Peyer's patch (tissue), 4 donors: ENCODE measurements at regions not wholly inside any gene's neighbourhood (a gene's known extent, or its start where the extent isn't known, plus 50 kb on each side); places are given as distances from the start of the nearest gene placed in this dataset.

Source experiments
- DNase-seq, 3 donors: peaks; one replicate each; pipeline ENCODE4 v3.0.0-alpha.2; 2017 to 2019
- H3K27ac ChIP-seq, 4 donors: fragments of 200-600 bp; sonication (generic); one replicate each; pipeline ENCODE4 v1.5.1; 2016 to 2019
- H3K27me3 ChIP-seq, 2 donors: fragments of 200-600 bp; sonication (generic); one replicate each; pipeline ENCODE4 v1.5.1; 2019
- H3K36me3 ChIP-seq, 3 donors: fragments of 200-600 bp; sonication (generic); one replicate each; pipeline ENCODE4 v1.5.1; 2016 to 2019
- H3K4me1 ChIP-seq, 4 donors: fragments of 200-600 bp; sonication (generic); one replicate each; pipeline ENCODE4 v1.5.1; 2016 to 2019
- H3K4me3 ChIP-seq, 4 donors: fragments of 200-600 bp; sonication (generic); 1 replicate in 3 of 4; 2 replicates in 1 of 4; pipeline ENCODE4 v1.5.1; 2016 to 2019; ENCODE audit warnings: mild to moderate bottlenecking in 1 of 4
- H3K9me3 ChIP-seq, 4 donors: fragments of 200-600 bp; sonication (generic); one replicate each; pipeline ENCODE4 v1.5.1; 2016 to 2019; ENCODE audit warnings: mild to moderate bottlenecking in 1 of 4
- POLR2A ChIP-seq, 2 donors: fragments of 450-650 bp; IDR thresholded peaks; one replicate each; pipeline ENCODE4 v1.5.1; 2017; ENCODE audit warnings: antibody characterized with exemption in 2 of 2, mild to moderate bottlenecking in 2 of 2, moderate library complexity in 2 of 2
- TF ChIP-seq, protein P1 (sequence below), 6 experiments: fragments of 450-650 bp in 4 of 6; fragments of 200-600 bp in 2 of 6; sonication (generic) in 1 of 6; IDR thresholded peaks; one replicate each; pipeline ENCODE4 v1.5.1; 2017 to 2019; ENCODE audit warnings: antibody characterized with exemption in 6 of 6, mild to moderate bottlenecking in 3 of 6, moderate library complexity in 1 of 6

DNA sequence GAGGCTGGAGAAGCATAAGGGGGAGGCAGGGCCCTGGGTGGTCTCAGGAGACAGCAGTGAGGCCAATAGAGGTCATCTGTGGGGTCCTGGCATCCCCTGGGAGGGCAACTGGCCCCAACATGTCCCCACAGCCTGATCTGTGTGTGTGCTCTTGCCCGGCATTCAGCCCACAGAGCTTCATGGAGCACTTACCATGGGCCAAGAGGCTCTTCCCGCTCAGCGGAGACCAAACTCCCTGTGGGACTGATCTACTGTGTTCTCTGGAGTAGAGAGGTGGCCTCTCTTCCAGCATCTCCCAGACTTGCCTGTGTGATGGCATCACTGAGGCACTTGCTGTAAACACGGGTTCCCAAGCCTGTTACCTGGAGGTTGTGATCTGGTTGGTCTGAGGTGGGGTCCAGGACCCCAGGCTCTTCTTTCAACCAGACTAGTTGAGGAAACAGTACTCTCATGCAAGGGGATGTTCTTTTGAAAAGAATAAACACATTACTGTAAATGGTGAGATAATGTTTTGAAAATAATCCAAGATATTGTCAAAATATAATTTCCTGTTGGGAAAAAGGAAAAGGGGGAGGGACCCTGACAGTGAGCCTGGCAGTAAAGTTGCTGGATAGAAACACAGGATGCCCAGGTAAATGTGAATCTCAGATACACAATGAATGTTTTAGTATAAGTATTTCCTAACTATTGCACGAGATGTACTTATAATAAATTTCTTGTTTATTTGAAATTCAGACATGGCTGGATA is 67.6 kb downstream of the SOWAHC start:
- H3K27ac ChIP-seq, result no peak overlapping the region
- no peaks in the 10 kb centered on the region for H3K9me3 ChIP-seq
- H3K4me1 ChIP-seq, result peaks cover 0 to 17% (median 0%) of the 10 kb centered on the region in 4 donors
- DNase-seq, result no peak
- H3K36me3 ChIP-seq, result no peaks in the 10 kb centered on the region
- no peak overlapping the region for H3K4me3 ChIP-seq
- TF ChIP-seq, protein P1, sequence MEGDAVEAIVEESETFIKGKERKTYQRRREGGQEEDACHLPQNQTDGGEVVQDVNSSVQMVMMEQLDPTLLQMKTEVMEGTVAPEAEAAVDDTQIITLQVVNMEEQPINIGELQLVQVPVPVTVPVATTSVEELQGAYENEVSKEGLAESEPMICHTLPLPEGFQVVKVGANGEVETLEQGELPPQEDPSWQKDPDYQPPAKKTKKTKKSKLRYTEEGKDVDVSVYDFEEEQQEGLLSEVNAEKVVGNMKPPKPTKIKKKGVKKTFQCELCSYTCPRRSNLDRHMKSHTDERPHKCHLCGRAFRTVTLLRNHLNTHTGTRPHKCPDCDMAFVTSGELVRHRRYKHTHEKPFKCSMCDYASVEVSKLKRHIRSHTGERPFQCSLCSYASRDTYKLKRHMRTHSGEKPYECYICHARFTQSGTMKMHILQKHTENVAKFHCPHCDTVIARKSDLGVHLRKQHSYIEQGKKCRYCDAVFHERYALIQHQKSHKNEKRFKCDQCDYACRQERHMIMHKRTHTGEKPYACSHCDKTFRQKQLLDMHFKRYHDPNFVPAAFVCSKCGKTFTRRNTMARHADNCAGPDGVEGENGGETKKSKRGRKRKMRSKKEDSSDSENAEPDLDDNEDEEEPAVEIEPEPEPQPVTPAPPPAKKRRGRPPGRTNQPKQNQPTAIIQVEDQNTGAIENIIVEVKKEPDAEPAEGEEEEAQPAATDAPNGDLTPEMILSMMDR (IDR thresholded peaks at IDR 0.05), result no peak
- TF ChIP-seq POLR2A (IDR thresholded peaks at IDR 0.05), result no peak
- no peaks in the 10 kb centered on the region for H3K27me3 ChIP-seq

DNA sequence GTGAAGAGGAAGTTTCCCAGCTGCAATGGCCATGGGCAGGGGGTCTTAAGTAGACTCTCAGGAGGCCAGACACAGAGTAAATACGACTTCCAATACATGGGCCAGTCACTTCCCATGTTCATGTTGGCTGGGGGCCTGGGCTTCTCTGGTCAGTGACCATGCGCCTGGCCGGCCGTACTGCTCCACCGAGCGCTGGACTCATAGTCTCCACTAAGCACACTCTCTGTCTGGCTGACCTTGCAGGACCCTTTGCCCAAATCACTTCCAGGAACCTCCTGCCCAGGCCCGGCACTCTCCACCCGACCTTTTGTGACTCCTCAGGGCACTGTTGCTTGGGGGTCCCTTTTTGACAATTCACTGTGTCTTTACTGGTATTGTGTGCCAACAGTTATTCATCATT is 69.3 kb downstream of the SOWAHC start:
- no peak overlapping the region for H3K27ac ChIP-seq
- H3K4me1 ChIP-seq, result peaks cover 0 to 8% (median 0%) of the 10 kb centered on the region in 4 donors
- H3K27me3 ChIP-seq, result no peaks in the 10 kb centered on the region
- no peaks in the 10 kb centered on the region for H3K36me3 ChIP-seq
- TF ChIP-seq, protein P1 (IDR thresholded peaks at IDR 0.05), result no peak
- TF ChIP-seq POLR2A (IDR thresholded peaks at IDR 0.05), result no peak
- no peak for DNase-seq
- H3K9me3 ChIP-seq, result no peaks in the 10 kb centered on the region
- H3K4me3 ChIP-seq, result no peak overlapping the region

DNA sequence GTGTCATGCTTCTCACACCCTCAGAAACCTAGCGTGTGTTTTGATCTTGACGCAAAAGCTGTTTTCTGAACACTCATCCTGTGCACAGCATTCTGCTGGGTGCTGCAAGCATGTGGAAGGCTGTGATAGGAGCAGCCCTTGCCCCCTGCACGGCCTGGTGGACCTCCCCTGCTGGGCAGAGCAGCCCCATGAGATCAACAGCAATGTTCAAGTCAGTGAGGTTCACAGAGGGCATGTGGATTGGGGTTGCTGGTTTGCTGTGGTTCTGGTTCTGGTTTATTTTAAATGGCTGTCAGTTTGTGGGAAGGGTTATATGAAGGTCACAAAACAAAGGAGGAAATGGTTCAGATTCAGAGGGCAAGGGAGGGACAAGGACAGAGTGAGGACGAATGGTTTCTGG is 71.3 kb downstream of the SOWAHC start:
- H3K4me3 ChIP-seq, result no peak overlapping the region
- H3K9me3 ChIP-seq, result no peaks in the 10 kb centered on the region
- H3K36me3 ChIP-seq, result no peaks in the 10 kb centered on the region
- peaks cover 0 to 18% (median 5%) of the 10 kb centered on the region in 4 donors for H3K4me1 ChIP-seq
- TF ChIP-seq, protein P1 (IDR thresholded peaks at IDR 0.05), result no peak
- TF ChIP-seq POLR2A (IDR thresholded peaks at IDR 0.05), result no peak
- H3K27ac ChIP-seq, result no peak overlapping the region
- H3K27me3 ChIP-seq, result no peaks in the 10 kb centered on the region
- DNase-seq, result no peak

DNA sequence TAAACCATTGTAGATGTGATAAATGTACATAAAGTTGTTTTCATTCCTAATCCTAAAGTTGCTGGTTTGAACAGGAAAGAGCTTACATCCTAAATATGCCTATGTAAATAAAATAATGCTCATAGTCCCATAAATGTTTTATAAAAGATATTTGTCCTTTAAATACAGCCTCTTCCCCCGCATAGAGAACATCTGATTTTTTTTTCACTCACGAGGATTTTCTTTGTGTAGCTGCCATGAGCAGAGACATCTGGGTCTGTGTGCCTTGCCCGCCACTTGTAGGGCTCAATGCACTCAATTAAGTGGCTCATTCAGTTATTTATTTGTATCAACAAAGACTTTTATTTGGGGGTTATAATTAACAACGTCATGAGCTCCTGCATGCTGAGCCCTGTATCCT is 72.8 kb downstream of the SOWAHC start:
- no peak for TF ChIP-seq POLR2A (IDR thresholded peaks at IDR 0.05)
- H3K27ac ChIP-seq, result peak overlapping the region in 1 of 4 donors; percentile 42
- H3K4me3 ChIP-seq, result no peak overlapping the region
- DNase-seq, result no peak
- no peaks in the 10 kb centered on the region for H3K36me3 ChIP-seq
- no peaks in the 10 kb centered on the region for H3K27me3 ChIP-seq
- H3K9me3 ChIP-seq, result no peaks in the 10 kb centered on the region
- peaks cover 0 to 30% (median 10%) of the 10 kb centered on the region in 4 donors for H3K4me1 ChIP-seq

DNA sequence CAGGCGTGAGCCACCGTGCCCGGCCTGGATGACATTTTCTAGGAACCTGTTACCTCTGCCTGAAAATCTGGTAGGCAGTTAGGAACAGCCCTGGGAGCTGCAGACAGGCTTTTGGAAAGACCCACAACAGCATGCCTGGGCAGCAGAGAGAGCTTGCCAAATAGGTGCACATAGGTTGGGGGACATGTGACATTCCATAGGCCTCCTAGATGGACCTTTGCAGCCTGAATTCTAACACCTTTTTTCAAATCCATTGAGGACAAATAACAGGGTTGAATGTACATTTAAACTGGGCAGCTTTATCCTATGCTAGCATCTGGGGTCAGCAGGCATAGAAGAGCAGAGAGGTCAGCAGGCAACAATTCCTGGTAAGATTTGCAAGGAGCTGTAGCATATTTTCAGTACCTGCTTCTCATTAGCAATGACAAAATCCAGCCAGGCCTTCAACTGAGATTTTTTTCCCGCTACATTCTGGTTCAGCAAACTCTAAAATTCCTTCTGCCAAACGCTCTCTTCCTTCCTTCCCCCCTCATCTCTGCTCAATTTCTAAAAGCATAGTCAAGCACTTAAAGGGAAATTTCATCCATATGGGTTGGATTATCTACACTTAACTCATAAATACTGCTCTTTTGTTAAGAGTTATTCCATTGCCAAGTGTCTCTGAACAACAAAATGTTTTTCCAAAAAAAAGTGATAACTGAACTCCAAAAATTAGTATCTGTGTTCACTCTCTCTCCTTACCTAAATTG is 75.2 kb downstream of the SOWAHC start:
- no peak for DNase-seq
- no peaks in the 10 kb centered on the region for H3K9me3 ChIP-seq
- no peaks in the 10 kb centered on the region for H3K36me3 ChIP-seq
- H3K4me3 ChIP-seq, result no peak overlapping the region
- TF ChIP-seq, protein P1 (IDR thresholded peaks at IDR 0.05), result no peak
- no peak for TF ChIP-seq POLR2A (IDR thresholded peaks at IDR 0.05)
- H3K27ac ChIP-seq, result peak overlapping the region in 2 of 4 donors; percentile 89 to 94
- peaks cover 0 to 46% (median 13%) of the 10 kb centered on the region in 4 donors for H3K4me1 ChIP-seq
- no peaks in the 10 kb centered on the region for H3K27me3 ChIP-seq

DNA sequence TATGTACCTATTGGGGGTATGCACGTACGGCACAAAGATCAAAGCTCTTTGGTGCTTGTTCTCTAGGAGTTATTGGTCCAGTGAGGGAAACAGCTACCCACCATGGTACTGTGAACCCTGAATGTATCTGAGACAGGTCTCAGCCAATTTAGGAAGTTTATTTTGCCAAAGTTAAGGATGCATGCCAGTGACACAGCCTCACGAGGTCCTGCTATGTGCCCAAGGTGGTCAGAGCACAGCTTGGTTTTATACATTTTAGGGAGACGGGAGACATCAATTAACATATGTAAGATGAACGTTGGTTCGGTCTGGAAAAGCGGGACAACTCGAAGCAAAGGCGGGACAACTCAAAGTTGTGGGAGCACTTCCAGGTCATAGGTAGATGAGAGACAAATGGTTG is 75.8 kb downstream of the SOWAHC start:
- DNase-seq, result peak in 1 of 3 donors; percentile 26
- no peak overlapping the region for H3K4me3 ChIP-seq
- TF ChIP-seq POLR2A (IDR thresholded peaks at IDR 0.05), result no peak
- TF ChIP-seq, protein P1 (IDR thresholded peaks at IDR 0.05), result no peak
- no peaks in the 10 kb centered on the region for H3K27me3 ChIP-seq
- no peaks in the 10 kb centered on the region for H3K9me3 ChIP-seq
- peaks cover 0 to 46% (median 13%) of the 10 kb centered on the region in 4 donors for H3K4me1 ChIP-seq
- peak overlapping the region in 3 of 4 donors; percentile 78 to 94 (median 89) for H3K27ac ChIP-seq
- no peaks in the 10 kb centered on the region for H3K36me3 ChIP-seq
